Calu3 (cell line): ENCODE measurements at regions not wholly inside any gene's neighbourhood (a gene's known extent, or its start where the extent isn't known, plus 50 kb on each side); places are given as distances from the start of the nearest gene placed in this dataset.
"Not testable (repeated sequence)": the region's sequence is repeated elsewhere in the genome, so short reads cannot be mapped to it uniquely, and the experiment has no call there.

Experiments used
- BruUV-seq: library from RNA; stranded (reverse); fragments of 400-500 nt; replicated peaks from 2 replicates; lab custom pipeline; 2021; lab: Mats Ljungman, UMichigan
- CTCF ChIA-PET: fragments of 300-600 bp; sonication (Branson Sonifier 250); formaldehyde crosslinking; loops from one replicate; lab custom pipeline; 2022; ENCODE audit warnings: antibody characterized with exemption; lab: Charles Lee
- DNase-seq: peaks from one replicate; pipeline ENCODE4 v3.0.0; 2022
- H3K27ac Mint-ChIP-seq: one replicate; pipeline ENCODE4 v1.8.0; 2022; ENCODE audit warnings: mixed read lengths; ENCODE audit not compliant: unreplicated experiment
- H3K27me3 Mint-ChIP-seq: one replicate; pipeline ENCODE4 v1.8.0; 2022; ENCODE audit warnings: mixed read lengths; ENCODE audit not compliant: unreplicated experiment
- H3K36me3 Mint-ChIP-seq: one replicate; pipeline ENCODE4 v1.8.0; 2022; ENCODE audit warnings: mild to moderate bottlenecking, moderate library complexity, mixed read lengths; ENCODE audit not compliant: insufficient read depth, unreplicated experiment
- H3K4me1 Mint-ChIP-seq: one replicate; pipeline ENCODE4 v1.8.0; 2022; ENCODE audit warnings: mild to moderate bottlenecking, low read depth, mixed read lengths; ENCODE audit not compliant: unreplicated experiment
- H3K4me3 Mint-ChIP-seq: one replicate; pipeline ENCODE4 v1.8.0; 2022; ENCODE audit warnings: mild to moderate bottlenecking, low read depth, moderate library complexity, mixed read lengths; ENCODE audit not compliant: unreplicated experiment
- H3K9me3 Mint-ChIP-seq: one replicate; pipeline ENCODE4 v1.8.0; 2022; ENCODE audit warnings: low read depth, mixed read lengths; ENCODE audit not compliant: unreplicated experiment
- intact Hi-C: fragments of 100-400 bp; cut with micrococcal nuclease; formaldehyde crosslinking; loops from one replicate; pipeline ENCODE4 v1.10.0; 2022; ENCODE audit not compliant: unreplicated experiment
- TF ChIP-seq, protein P1 (sequence below): fragments of 200-600 bp; IDR thresholded peaks from one replicate; pipeline ENCODE4 v1.8.0; 2022; ENCODE audit warnings: antibody characterized with exemption; ENCODE audit not compliant: unreplicated experiment

DNA sequence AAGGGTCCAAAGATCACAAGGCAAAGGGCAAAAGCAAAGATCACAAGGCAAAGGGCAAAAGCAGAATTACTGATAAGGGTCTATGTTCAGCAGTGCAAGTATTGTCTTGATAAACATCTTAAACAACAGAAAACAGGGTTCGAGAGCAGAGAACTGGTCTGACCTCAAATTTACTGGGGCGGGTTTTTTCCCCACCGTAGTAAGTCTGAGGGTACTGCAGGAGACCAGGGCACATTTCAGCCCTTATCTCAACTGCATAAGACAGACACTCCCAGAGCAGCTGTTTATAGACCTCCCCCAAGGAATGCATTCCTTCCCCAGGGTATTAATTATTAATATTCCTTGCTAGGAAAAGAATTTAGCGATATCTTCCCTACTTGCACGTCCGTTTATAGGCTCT, 61.3 kb downstream of the ZNF860 start:
- H3K4me3 Mint-ChIP-seq, H3K27ac Mint-ChIP-seq, intact Hi-C loops, H3K27me3 Mint-ChIP-seq, CTCF ChIA-PET, BruUV-seq, DNase-seq, H3K36me3 Mint-ChIP-seq, H3K9me3 Mint-ChIP-seq: not testable (repeated sequence)
- H3K4me1 Mint-ChIP-seq = peaks cover 18% of the 10 kb centered on the region

DNA sequence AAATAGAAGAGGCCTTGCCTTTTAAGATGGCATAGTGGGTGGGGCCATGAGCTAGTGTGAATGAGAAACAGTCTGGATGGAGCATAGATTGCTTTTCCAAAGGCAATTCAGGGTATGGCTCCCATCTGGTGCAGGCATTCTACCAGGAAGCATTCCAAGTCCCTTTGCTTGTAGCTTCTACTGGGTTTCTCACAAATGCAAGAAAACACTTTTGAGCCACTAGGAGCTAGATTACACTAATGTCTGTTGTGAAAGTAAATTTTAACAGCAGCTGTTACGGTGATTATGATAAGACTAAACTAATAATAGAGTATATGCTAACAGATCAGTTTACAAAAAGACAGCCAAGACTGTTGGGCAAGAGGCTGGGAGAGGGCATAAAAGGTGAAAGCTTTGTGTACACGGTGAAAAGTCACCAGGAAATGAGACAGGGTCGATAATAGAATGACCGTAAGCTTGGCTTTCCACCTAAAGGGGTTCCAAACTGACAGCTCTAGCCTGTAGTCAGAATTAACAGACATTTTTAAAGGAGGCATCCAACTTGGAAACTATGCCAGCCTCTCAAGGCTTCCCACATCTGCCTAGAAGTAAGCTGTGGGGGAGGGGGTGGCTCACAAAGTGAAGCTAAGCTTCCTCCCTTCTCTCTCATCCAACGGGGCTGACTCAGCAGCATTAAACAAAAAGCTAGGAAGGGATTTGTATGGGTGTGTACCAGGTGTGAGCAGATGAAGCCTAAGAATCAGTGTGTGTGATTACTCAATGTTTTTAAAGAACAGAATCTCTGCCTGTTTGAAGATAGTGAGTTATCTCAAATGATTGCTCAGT, 61.1 kb upstream of the GPD1L start:
- Mint-ChIP-seq H3K9me3 (no peaks in the 10 kb centered on the region), H3K4me1 (peaks cover 18% of the 10 kb centered on the region), H3K4me3 (peak overlapping the region; percentile 40), H3K27ac (peak overlapping the region; percentile 36), H3K27me3 (no peaks in the 10 kb centered on the region), H3K36me3 (no peaks in the 10 kb centered on the region)
- TF ChIP-seq, protein P1, sequence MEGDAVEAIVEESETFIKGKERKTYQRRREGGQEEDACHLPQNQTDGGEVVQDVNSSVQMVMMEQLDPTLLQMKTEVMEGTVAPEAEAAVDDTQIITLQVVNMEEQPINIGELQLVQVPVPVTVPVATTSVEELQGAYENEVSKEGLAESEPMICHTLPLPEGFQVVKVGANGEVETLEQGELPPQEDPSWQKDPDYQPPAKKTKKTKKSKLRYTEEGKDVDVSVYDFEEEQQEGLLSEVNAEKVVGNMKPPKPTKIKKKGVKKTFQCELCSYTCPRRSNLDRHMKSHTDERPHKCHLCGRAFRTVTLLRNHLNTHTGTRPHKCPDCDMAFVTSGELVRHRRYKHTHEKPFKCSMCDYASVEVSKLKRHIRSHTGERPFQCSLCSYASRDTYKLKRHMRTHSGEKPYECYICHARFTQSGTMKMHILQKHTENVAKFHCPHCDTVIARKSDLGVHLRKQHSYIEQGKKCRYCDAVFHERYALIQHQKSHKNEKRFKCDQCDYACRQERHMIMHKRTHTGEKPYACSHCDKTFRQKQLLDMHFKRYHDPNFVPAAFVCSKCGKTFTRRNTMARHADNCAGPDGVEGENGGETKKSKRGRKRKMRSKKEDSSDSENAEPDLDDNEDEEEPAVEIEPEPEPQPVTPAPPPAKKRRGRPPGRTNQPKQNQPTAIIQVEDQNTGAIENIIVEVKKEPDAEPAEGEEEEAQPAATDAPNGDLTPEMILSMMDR = no peak
- intact Hi-C loops = no loop called here
- no TSS peak for BruUV-seq
- CTCF ChIA-PET = interaction anchor here (0.7 to 1.2 kb wide), 4 partner anchors 10 to 99 kb away, joined by 3 to 9 read pairs (median 5); no protein-coding TSS in a partner anchor
- peak; percentile 66 for DNase-seq

GRCh38 chr3:32046102-32046501, 60.3 kb upstream of the GPD1L start:
- Mint-ChIP-seq H3K4me1 (peaks cover 18% of the 10 kb centered on the region), H3K27me3 (no peaks in the 10 kb centered on the region), H3K9me3 (no peaks in the 10 kb centered on the region), H3K27ac (no peak overlapping the region), H3K4me3 (no peak overlapping the region), H3K36me3 (no peaks in the 10 kb centered on the region)
- TF ChIP-seq, protein P1 = no peak
- CTCF ChIA-PET = no interaction called here
- DNase-seq = no peak
- intact Hi-C loops = no loop called here
- no TSS peak for BruUV-seq

GRCh38 chr3:32048487-32049182, 57.8 kb upstream of the GPD1L start:
- TF ChIP-seq, protein P1 = no peak
- CTCF ChIA-PET = no interaction called here

More at GRCh38 chr3:32048487-32049182, 57.8 kb upstream of the GPD1L start:
- Mint-ChIP-seq H3K27me3 (no peaks in the 10 kb centered on the region), H3K4me1 (peaks cover 18% of the 10 kb centered on the region), H3K27ac (no peak overlapping the region), H3K9me3 (no peaks in the 10 kb centered on the region), H3K4me3 (no peak overlapping the region), H3K36me3 (no peaks in the 10 kb centered on the region)
- intact Hi-C loops = no loop called here
- no TSS peak for BruUV-seq
- no peak for DNase-seq
